NCI-H524 (cell line): ENCODE measurements at regions not wholly inside any gene's neighbourhood (a gene's known extent, or its start where the extent isn't known, plus 50 kb on each side); places are given as distances from the start of the nearest gene placed in this dataset.
"Not testable (repeated sequence)": the region's sequence is repeated elsewhere in the genome, so short reads cannot be mapped to it uniquely, and the experiment has no call there.

Experiments used
- DNase-seq, 2 experiments: peaks; one replicate each; lab custom pipeline; 2025; lab: John Stamatoyannopoulos, UW

DNA sequence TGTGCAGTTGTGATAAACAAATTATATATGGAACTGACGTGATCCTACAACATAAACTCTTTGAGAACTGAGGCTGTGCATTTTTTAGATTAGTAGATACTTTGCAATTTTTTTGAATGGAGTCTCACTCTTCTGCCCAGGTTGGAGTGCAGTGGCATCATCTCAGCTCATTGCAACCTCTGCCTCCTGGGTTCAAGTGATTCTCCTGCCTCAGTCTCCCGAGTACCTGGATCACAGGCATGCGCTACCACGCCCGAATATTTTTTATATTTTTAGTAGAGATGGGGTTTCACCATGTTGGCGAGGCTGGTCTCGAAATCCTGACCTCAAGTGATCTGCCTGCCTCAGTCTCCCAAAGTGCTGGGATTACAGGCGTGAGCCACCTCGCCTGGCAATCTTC, 145.9 kb downstream of the POTEH start:
- not testable (repeated sequence) for DNase-seq

DNA sequence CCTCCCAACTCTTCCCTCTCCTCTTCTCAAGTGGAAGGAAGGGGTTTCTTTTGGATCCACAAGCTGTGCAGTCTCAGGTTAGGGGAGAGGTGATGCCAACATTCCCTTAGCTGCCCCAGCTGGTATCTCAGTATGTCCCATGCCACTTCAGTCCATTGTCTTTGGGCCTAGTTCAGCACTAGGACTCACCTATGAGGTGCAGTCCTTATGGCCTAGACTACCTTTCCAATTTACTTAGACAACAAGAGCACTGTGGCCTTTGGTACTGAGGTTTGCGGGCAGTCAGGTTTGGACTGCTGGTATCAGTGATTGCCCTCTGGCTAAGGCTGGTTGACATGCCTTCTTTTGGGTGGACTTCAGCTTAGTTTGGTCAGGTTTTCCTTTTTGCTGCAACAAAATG, 159.9 kb downstream of the POTEH start:
- not testable (repeated sequence) for DNase-seq

DNA sequence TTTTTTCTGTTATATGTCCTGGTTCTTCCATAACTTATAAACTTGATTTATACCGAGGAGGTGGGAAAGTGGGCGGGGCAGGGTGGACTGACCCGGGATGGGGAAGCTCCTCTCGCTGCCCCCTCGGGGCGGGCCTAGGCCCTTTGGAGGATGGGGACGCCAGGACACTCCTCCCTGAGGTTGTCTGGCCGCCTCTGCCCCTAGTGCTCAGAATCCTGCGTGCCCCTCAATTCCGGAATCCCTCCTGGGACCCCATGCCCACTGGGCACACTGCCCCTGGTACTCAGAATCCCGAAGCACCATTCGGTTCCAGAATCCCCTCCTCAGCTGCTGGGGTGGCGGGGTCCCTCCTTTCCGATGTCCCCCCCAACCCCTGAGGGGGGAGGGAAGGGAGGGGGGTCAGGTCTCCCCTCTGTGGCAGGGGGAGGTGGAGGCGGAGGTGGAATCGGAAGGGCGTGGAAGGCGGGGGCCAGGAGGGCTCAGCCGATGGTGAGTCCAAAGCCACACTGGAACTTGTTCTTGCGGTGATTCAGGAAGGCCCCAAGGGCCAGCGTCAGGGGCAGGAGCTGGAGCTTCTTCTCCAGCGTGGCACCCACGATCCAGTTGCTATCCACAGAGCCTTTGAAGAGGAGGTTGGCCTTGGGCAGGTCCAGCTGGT, 164.0 kb downstream of the POTEH start:
- DNase-seq, result not testable (repeated sequence)

DNA sequence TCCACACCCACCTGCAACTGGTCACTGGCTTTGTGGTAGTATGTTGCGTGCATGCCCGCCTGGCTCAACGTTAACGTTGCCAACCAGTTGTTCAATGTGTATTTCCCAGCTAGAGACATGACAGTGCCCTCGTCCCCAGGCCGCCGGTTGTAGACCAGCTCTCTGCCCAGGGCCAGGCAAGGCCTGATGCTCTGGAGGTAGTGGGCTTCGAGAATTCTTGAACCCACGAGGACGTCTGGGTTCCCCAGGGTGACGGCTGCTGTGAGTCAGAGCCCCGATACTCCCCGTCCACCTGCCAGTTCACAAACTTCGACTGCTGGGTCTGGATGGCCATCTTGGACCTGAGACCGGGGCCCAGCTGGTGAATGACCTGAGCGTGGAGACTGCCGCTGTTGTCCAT, 164.6 kb downstream of the POTEH start:
- not testable (repeated sequence) for DNase-seq

DNA sequence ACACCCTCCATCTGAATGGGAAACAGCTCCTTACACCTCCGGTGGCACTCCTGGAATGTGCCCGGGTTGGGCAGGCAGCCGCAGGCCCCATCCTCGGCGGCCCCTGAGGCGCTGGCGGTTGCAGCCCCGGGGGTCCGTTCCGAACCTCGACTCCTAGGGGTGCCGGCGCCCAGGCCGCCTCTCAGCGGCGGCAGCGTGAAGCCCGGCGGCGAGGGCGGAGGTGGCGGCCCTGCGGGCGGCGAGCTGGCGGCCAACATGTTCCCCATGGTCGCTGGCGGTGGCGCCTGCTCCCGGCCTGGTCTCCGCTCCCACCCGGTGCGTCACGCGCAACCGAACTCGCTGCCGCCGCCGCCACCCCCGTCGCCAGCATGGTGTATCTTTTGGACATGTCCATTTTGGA, 165.2 kb downstream of the POTEH start:
- not testable (repeated sequence) for DNase-seq

DNA sequence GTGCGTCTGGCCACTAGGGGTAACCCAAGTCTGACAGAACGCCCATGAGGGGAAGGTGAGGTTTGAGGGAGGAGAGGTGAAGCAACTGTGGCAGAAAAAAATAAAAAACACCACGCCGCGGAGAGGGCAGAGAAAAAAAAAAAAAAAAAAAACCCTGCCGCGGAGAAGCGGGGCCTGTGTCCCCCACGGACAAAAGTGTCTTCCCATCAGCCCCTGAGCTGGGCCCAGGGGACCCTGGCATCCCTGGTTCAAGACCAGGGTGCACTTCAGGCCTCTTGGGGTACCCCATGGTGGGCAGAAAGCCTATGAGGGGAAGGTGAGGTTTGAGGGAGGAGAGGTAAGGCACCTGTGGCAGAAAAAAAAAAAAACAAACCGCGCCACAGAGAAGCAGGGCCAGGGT, 191.1 kb downstream of the POTEH start:
- not testable (repeated sequence) for DNase-seq

DNA sequence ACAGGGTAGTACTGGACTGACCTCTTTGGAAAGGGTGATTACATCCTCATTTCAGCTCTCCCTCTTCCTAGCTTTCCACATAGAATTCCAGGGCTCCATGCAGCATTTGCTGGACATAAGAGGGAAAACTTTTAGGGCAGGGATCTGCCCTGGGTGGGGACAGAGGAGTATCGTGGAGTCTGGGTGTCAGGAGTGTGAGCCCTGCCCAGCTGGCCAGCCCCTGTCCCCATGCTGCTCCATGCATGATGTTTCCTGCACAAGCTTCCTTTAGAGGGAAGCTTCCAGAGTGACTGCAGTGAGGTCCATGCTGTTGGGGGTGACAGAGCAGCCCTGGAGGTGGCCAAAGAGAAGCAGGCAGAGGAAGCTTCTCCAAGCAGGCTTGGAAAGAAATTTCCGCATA, 214.5 kb downstream of the POTEH start:
- DNase-seq, result not testable (repeated sequence)

DNA sequence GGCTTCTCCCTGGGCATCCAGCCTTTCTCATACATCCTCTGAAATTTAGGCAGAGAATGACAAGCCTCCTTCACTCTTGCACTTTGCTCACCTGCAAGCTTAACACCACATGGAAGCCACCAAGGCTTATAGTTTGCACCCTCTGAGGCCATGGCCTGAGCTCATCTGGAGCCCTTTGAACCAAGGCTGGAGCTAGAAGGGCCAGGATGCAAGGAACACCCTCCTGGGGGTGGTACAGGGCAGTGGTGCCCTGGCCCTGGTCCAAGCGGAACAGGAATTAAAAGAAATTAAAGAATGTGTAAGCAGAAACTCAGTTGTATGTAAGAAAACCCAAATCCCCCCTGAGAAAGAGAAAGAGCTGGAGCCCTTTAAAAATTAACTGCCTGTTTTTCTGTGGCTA, 221.9 kb downstream of the POTEH start:
- DNase-seq, result not testable (repeated sequence)

DNA sequence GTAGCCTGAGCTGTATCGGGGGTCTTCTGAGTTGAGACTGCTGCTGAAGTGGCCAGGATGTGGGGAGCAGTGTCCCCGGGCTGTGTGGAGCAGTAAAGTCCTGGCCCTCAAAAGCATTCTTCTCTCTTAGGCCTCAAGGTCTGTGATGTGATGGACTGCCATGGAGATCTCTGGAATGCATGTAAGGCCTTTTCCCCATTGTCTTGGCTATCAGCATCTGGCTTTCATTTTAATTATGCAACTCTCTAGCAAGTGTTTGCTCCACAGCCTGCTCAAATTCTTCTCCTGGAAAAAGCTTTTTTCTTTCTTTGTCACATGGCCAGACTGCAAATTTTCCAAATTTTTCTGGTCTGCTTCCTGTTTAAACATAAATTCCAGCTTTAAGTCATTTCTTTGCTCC, 229.3 kb downstream of the POTEH start:
- DNase-seq, result not testable (repeated sequence)

DNA sequence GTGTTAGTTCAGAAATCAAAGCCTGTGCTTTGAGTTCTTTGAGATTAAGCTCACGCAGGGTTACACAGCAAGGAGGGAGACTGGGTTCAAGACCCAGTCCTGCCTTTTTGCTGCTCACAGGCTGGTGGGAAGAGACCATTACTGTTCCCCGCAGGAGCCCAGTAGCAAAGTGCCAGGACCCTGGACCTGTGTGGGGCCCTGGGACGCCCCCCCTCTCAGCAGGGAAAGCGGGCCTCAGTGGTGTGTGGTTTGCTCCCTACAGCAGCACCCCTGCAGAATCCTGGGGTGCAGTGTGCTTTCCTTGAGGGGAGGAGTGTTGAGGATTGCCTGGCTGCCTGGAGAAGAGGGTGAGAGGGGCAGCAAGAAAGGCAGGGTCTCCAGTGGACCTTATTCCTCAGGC, 231.1 kb downstream of the POTEH start:
- DNase-seq, result not testable (repeated sequence)

DNA sequence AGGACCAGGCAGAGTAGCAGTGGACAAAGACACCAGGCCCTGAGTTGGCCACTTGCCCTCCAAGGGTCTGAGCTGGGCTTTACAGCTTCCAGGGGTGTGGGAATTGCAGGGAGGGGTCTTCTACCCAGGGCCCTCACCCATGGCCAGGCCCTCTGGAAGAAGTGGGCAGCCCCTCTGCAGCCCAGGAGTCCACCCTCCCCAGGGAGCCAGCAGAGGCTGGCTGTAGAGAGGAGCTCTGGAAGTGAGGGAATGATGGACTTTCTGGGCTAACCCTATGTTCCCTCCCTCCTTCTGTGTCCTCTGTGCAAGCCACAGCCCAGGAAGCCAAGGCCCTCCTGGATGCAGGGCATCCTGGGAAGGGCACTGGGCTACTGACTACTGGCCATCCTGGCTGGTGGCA, 232.3 kb downstream of the POTEH start:
- not testable (repeated sequence) for DNase-seq

DNA sequence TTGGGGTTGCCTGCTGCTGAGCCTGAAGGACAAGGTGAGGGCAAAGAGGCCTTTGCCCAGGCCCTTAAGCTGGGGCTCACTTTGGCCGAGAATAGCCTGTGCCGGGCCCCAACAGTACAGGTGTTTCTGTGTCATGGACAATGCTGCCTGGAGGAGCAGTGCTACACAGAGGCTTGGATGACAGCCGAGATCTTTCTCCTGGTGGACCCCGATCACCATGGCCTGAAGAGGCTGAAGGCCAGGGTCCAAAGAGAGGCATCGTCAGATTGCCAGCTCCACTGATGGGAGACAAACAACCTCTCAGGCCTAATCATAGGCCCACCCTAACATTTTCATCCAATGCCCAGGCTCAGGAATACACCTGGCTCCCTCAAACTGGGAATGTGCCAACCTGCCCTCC, 232.8 kb downstream of the POTEH start:
- DNase-seq, result not testable (repeated sequence)

DNA sequence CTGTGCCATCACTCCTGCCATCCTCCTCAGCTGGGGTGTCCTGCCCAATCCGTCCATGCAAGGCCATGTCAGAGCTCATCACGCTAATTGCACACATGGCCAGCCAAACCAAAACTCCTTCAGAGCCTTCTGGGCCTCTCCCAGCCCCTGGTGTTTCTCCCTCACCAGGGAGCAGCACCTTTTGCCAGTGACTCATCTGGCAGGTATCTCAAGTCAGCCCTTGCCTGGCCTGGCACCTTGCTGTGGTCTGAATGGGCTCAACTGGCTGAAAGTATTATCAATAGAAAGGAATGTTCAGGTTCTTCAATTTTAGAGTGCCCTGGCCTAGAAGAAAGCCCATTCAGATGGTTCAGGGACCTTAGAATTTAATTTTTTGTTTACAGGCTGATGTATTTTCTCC, 235.0 kb downstream of the POTEH start:
- not testable (repeated sequence) for DNase-seq

DNA sequence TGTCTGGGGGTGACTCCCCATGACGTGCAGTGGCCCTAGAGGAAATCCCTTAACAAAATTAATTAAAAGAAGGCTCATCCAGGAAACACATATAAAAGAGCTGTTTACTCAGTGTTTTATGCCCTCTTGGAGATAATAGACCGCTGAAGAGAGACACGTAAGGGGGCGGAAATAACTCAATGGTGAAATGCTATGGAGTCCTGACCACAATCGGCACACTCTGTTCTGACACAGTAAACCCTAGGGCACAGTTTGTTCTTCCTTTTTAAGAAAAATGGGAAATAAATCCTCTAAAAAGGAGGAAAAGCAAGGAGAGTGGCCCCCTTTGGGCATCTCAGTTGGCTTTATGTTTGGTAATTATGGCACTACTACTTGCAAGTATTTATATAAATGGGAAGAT, 237.3 kb downstream of the POTEH start:
- not testable (repeated sequence) for DNase-seq
